ENCODE measurements at regions not wholly inside any gene's neighbourhood (a gene's known extent, or its start where the extent isn't known, plus 50 kb on each side); places are given as distances from the start of the nearest gene placed in this dataset.

DNA sequence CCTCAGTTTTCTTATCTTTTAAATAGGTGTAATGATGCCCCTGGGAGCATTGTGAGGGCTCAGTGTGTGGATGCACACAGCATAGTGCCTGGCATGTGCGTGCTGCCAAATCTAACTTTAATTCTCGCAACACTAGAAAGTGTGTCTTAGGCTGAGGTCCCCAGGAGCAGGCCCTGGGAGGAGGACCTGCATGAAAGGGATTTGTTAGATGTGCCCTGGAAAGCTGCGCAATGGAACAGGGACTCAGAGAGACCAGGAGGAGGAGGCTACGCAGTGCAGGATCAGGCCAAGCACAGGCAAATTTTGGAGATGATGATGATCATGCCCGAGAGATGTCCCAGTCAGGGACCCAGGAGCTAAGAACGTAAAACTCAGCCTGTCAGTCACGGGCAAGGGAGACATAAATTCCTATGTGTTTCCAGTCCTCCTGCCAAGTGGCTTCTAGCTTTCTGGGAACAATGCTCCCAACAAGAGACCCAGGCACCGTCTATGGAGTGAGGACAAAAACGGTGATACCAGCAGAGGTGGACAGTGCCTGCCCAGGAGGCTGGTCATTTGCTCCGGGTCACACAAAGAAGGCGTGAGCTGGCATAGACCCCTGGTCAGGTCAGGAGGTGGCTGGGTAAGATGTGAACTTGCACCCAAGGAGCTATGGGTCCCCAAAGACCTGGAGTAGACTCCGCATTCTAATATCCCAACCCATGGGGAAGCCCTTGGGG is 352.2 kb upstream of the TNRC6C start:
- POLR2A ChIA-PET (ENCODE audit: partially characterized antibody) = no interaction called here
- TF ChIP-seq EGR1 (IDR thresholded peaks at IDR 0.05; ENCODE audit: borderline replicate concordance, low read depth, low read length) (no peak), SRF (IDR thresholded peaks at IDR 0.05; ENCODE audit: low read depth, low read length) (no peak), KDM5A (IDR thresholded peaks at IDR 0.05; ENCODE audit: low read length) (no peak), JUN (IDR thresholded peaks at IDR 0.05; ENCODE audit: low read depth, low read length) (no peak)
- DNase-seq (ENCODE audit: low read depth in 1 of 2, low spot score in 2 of 2) = peak in 1 of 2 experiments; percentile 37

More for the DNA sequence above, 352.2 kb upstream of the TNRC6C start:
- H3K18ac ChIP-seq (ENCODE audit: extremely low read depth, low read length) = no peak overlapping the region
- H3K9me3 ChIP-seq (ENCODE audit: insufficient read depth in 2 of 2, low read depth in 1 of 2, low read length in 1 of 2) = no peaks in the 10 kb centered on the region
- CTCF ChIA-PET (ENCODE audit: partially characterized antibody) = interaction anchor here (0.6 to 2.7 kb wide), 9 partner anchors 9 to 1811 kb away, joined by 3 to 28 read pairs (median 4); no protein-coding TSS in a partner anchor
- H3K14ac ChIP-seq (ENCODE audit: insufficient read length) = no peak overlapping the region
- H2BK15ac ChIP-seq (ENCODE audit: low read length) = 0 out of 2 replicates have a peak overlapping the region, but pooled peaks have one; percentile 29
- H2AK5ac ChIP-seq (ENCODE audit: low read depth, low read length) = no peak overlapping the region
- H3K27ac ChIP-seq (ENCODE audit: low read depth, low read length) = no peak overlapping the region
- H3K27me3 ChIP-seq (replicated peaks in 1 of 4; ENCODE audit: control insufficient read depth in 3 of 4, extremely low read depth in 1 of 4, insufficient read depth in 3 of 4, low read length in 3 of 4) = no peaks in the 10 kb centered on the region; a peak in 2 of 7 replicates
- no peaks in the 10 kb centered on the region for H4K20me1 ChIP-seq (replicated peaks in 1 of 2; ENCODE audit: control insufficient read depth in 1 of 2, insufficient read depth in 2 of 2, low read length in 2 of 2)
- H2BK20ac ChIP-seq (ENCODE audit: low read length) = no peak overlapping the region
- H3K23me2 ChIP-seq (ENCODE audit: low read depth, low read length) = no peaks in the 10 kb centered on the region
- H4K5ac ChIP-seq (ENCODE audit: insufficient read length, low read depth, low read length) = no peak overlapping the region
- H3K4ac ChIP-seq (replicated peaks; ENCODE audit: insufficient read length, low read depth, low read length) = no peak overlapping the region
- H3K23ac ChIP-seq (ENCODE audit: insufficient read length) = no peak overlapping the region
- no peak overlapping the region for H2BK120ac ChIP-seq (replicated peaks; ENCODE audit: low read depth, low read length)
- H3K4me2 ChIP-seq (ENCODE audit: insufficient read depth in 1 of 2, low read depth in 2 of 2, low read length in 2 of 2) = no peak overlapping the region
- H3K56ac ChIP-seq (replicated peaks; ENCODE audit: insufficient read length, low read depth, low read length) = no peak overlapping the region
- no peak overlapping the region for H2BK5ac ChIP-seq (ENCODE audit: low read depth, low read length)
- no peak overlapping the region for H3K9ac ChIP-seq (replicated peaks in 1 of 4; ENCODE audit: extremely low read depth in 1 of 4, low read depth in 3 of 4, low read length in 3 of 4)
- H3K4me1 ChIP-seq (replicated peaks in 1 of 4; ENCODE audit: control insufficient read depth in 3 of 4, insufficient read depth in 4 of 4, low read length in 3 of 4) = no peaks in the 10 kb centered on the region; a peak in 1 of 7 replicates
- 0 out of 2 replicates have a peak overlapping the region, but pooled peaks have one; percentile 50 for H2BK12ac ChIP-seq (ENCODE audit: low read depth, low read length)
- no peak overlapping the region for H3K4me3 ChIP-seq (ENCODE audit: extremely low read depth in 1 of 4, insufficient read depth in 2 of 4, low read depth in 3 of 4, low read length in 4 of 4)
- no peak overlapping the region for H2AFZ ChIP-seq (ENCODE audit: low read length)
- 83% methylated on average over 12 of the region's 12 CpGs; no CpG with 5 or more reads in 1 of the 2 experiments for WGBS, 2 experiments (ENCODE audit: extremely low coverage in 1 of 2, insufficient coverage in 1 of 2, insufficient read length in 1 of 2, insufficient replicate concordance in 2 of 2, low coverage in 1 of 2, low lambda C conversion rate in 2 of 2, missing lambda C conversion rate in 1 of 2)
- H4K8ac ChIP-seq (ENCODE audit: extremely low read depth, insufficient read depth, low read length) = no peak overlapping the region
- H3K79me1 ChIP-seq (ENCODE audit: low read depth, low read length) = no peaks in the 10 kb centered on the region
- no peaks in the 10 kb centered on the region for H3K36me3 ChIP-seq (ENCODE audit: control insufficient read depth in 2 of 4, insufficient read depth in 4 of 4, low read length in 3 of 4)
- no peak overlapping the region for H4K91ac ChIP-seq (replicated peaks; ENCODE audit: insufficient read length, low read length)
- no peak for FAIRE-seq
- H3K79me2 ChIP-seq (ENCODE audit: control insufficient read depth in 1 of 2, insufficient read depth in 2 of 2, low read length in 2 of 2) = no peaks in the 10 kb centered on the region
